ENCODE measurements at regions not wholly inside any gene's neighbourhood (a gene's known extent, or its start where the extent isn't known, plus 50 kb on each side); places are given as distances from the start of the nearest gene placed in this dataset.

DNA sequence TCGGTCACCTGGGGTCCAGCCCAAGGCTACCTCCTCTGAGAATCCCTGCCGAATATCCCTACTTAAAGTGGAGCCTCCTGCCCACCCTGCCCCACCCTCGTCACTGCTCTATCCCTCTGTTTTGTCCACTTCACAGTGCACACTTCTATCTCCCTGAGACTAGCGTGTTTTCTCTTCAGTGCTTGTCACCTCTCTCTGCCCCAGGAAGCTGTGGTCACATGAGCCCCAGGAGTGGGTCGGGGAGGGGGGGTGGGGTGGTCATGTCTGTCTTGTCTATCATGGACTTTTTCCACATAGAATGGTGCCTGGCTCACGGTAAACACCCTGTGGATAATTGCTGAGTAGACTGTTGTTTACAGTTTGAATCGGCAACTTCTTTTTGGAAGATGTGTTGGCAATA lies 673.6 kb downstream of the PTPRU start:
- intact Hi-C loops (cut with DNase I) = loop anchor here in 3 of 10 donors (10.0 kb wide), 3 partner anchors 105 to 195 kb away; no protein-coding TSS in a partner anchor
- WGBS, 2 donors = 45 to 57% methylated on average over 7 of the region's 7 CpGs
- ATAC-seq = no peak
- H3K4me3 ChIP-seq = no peak overlapping the region
- TF ChIP-seq, protein P1, sequence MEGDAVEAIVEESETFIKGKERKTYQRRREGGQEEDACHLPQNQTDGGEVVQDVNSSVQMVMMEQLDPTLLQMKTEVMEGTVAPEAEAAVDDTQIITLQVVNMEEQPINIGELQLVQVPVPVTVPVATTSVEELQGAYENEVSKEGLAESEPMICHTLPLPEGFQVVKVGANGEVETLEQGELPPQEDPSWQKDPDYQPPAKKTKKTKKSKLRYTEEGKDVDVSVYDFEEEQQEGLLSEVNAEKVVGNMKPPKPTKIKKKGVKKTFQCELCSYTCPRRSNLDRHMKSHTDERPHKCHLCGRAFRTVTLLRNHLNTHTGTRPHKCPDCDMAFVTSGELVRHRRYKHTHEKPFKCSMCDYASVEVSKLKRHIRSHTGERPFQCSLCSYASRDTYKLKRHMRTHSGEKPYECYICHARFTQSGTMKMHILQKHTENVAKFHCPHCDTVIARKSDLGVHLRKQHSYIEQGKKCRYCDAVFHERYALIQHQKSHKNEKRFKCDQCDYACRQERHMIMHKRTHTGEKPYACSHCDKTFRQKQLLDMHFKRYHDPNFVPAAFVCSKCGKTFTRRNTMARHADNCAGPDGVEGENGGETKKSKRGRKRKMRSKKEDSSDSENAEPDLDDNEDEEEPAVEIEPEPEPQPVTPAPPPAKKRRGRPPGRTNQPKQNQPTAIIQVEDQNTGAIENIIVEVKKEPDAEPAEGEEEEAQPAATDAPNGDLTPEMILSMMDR (IDR thresholded peaks at IDR 0.05) = no peak
- no peak overlapping the region for H3K27ac ChIP-seq
- H3K36me3 ChIP-seq = no peaks in the 10 kb centered on the region
- no peak for DNase-seq
- H3K27me3 ChIP-seq = peaks cover 0 to 6% (median 0%) of the 10 kb centered on the region in 7 donors
- H3K9me3 ChIP-seq = no peaks in the 10 kb centered on the region
- no peaks in the 10 kb centered on the region for H3K4me1 ChIP-seq

DNA sequence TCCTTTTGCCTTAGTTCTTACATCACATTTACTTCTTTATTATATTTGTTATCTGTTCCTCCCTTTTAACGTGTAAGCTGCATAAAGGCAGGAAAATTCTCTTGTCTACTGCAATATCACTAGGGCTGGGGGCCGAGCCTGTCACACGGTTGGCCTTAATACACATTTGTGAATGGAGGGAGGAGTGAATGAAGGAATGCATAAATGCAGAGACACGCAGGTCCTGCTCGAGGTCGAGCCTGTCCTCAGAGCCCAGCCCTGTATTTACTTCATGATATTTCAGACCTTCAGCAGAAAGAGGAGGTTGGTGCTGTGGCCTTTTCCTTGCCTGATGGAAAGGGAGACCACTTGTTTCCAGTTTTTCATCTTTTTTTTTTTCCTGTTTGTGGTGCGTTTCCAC lies 671.3 kb downstream of the PTPRU start:
- H3K27ac ChIP-seq = no peak overlapping the region
- intact Hi-C loops (cut with DNase I) = loop anchor here in 1 of 10 donors (10.0 kb wide), 1 partner anchor 103 kb away; no protein-coding TSS in a partner anchor
- TF ChIP-seq, protein P1 (IDR thresholded peaks at IDR 0.05) = no peak
- H3K36me3 ChIP-seq = no peaks in the 10 kb centered on the region
- H3K4me3 ChIP-seq = no peak overlapping the region
- DNase-seq (no peak), ATAC-seq (no peak)
- H3K4me1 ChIP-seq = peaks cover 0 to 3% (median 0%) of the 10 kb centered on the region in 9 donors
- H3K27me3 ChIP-seq = peaks cover 0 to 3% (median 0%) of the 10 kb centered on the region in 7 donors
- no peaks in the 10 kb centered on the region for H3K9me3 ChIP-seq
- 75 to 82% methylated on average over 7 of the region's 7 CpGs for WGBS, 2 donors

DNA sequence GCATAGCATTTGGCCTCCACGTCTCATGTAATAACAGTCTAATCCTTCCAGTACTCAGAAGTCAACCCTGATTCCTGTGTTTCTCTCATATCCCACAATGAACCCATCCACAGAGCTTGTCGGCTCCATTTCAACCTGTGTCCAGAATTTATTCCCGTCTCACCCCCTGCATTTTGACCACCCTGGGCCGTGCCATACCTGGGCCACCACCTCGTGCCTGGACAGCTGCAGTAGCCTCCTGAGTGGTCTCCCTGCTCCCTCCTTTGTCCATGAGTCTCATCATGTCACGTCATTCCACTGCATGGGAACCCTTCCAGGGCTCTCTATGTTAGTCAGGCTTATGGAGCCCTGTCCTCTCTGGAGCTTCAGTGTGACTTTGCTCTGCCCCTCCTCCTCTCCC lies 670.6 kb downstream of the PTPRU start:
- TF ChIP-seq, protein P1 (IDR thresholded peaks at IDR 0.05) = no peak
- Histone ChIP-seq H3K9me3 (no peaks in the 10 kb centered on the region), H3K27ac (no peak overlapping the region), H3K4me1 (peaks cover 0 to 7% (median 0%) of the 10 kb centered on the region in 9 donors), H3K27me3 (peaks cover 0 to 3% (median 0%) of the 10 kb centered on the region in 7 donors), H3K36me3 (no peaks in the 10 kb centered on the region), H3K4me3 (no peak overlapping the region)
- no peak for ATAC-seq
- WGBS, 2 donors = 87 to 89% methylated on average over 6 of the region's 6 CpGs
- intact Hi-C loops (cut with DNase I) = loop anchor here in 1 of 10 donors (10.0 kb wide), 1 partner anchor 102 kb away; no protein-coding TSS in a partner anchor
- no peak for DNase-seq

DNA sequence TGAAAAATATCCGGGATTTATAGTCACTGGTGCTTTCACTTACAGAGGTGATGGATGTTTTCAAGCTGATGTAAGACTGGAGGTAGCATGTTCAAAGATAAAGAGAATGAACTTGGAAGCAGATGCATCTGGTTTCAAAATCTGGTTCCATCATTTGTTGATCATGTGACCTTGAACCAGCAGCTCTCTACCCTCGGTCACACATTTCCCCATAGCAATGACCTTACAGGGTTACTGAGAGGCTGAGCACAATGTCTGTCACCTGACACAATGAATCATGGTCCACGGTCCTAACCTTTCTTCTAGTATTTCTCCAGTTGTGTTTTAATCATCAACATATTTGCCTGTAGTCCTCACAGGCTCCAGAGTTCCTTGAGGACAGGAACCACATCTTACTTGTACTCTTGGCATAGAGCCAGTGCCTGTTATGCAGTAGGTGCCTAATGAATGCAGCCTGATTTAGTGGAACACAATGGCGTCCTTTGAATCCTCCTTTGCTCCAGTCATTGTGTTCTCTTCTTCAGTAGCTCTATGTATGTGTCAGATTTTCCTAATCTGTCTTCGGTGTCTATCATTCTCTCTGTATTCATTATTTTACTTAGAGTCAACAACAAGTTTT lies 667.3 kb downstream of the PTPRU start:
- no peak overlapping the region for H3K27ac ChIP-seq
- TF ChIP-seq, protein P1 (IDR thresholded peaks at IDR 0.05) = no peak
- H3K27me3 ChIP-seq = no peaks in the 10 kb centered on the region
- DNase-seq (no peak), ATAC-seq (no peak)
- WGBS, 2 donors = 72 to 81% methylated on average over 5 of the region's 5 CpGs
- peaks cover 0 to 27% (median 6%) of the 10 kb centered on the region in 9 donors for H3K4me1 ChIP-seq
- no peak overlapping the region for H3K4me3 ChIP-seq
- no peaks in the 10 kb centered on the region for H3K36me3 ChIP-seq
- intact Hi-C loops (cut with DNase I) = loop anchor here in 1 of 10 donors (10.0 kb wide), 1 partner anchor 99 kb away; no protein-coding TSS in a partner anchor
- H3K9me3 ChIP-seq = no peaks in the 10 kb centered on the region

Data from heart right ventricle (tissue), 16 donors.